OCI-M2 (cell line): ENCODE measurements at regions not wholly inside any gene's neighbourhood (a gene's known extent, or its start where the extent isn't known, plus 50 kb on each side); places are given as distances from the start of the nearest gene placed in this dataset.
"Not testable (repeated sequence)": the region's sequence is repeated elsewhere in the genome, so short reads cannot be mapped to it uniquely, and the experiment has no call there.

ENCODE experiments used
- DNase-seq: peaks from one replicate; lab custom pipeline; 2025; ENCODE audit not compliant: unreplicated experiment; lab: John Stamatoyannopoulos, UW

DNA sequence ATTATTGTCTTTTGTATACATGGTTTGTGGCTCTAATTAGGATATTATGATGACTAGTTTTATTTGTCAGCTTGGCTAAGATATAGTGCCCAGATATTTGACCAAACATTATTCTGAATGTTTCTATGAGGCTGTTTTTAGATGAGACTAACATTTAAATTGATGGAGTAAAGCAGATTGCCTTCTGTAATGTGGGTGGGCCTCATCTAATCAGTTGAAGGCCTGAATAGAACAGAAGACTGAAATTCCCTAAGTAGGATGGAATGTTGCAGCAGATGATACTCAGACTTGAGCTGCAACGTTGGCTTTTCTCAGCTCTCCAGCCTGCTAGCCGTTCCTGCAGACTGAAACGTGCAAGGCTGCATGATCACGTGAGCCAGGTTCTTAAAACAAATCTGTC is 546.5 kb downstream of the EDEM1 start:
- no peak for DNase-seq

DNA sequence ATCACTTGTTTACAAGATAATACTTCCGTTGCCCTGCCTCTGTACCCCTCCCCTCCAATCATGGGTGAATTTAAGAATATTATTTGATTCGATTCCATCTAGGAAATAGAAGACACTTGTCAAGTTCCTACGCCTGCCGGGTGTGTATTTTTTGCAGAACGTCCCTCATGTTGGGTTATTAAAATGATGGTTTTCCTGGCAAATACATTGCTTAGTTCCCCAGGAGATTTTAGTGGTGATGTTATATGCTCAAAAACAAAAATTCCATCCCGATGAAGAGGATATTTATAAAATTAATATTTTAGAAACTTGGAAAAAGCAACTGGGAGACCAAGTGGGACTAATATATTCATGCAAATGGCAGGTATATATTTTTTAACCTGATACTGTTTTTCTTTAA is 548.4 kb downstream of the EDEM1 start:
- DNase-seq: no peak

DNA sequence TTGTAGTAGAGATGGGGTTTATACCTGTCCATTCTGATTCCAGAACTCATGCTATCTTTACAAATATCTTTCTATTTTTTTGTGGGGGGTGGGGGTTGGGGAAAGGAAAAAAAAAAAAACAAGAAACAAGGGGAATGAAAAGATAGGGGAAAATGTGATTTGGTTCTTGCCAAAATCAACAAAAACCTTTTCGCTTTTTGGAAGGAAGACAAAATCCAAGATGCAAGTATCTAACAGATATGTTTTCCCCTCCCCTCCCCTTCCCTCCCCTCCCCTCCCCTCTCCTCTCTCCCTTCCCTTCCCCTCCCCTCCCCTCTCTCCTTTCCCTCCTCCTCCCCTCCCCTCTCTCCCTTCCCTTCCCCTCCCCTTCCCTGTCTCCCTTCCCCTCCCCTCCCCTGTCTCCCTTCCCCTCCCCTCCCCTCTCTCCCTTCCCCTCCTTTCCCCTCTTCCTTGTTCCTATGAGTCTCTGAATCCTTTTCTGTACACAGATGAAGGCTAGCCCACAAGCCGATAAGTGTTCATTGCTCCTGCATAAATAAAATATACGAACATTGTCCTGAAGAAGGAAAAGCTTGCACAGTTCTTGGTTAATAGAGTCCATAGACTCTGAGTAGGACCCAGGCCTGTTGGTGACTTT is 551.9 kb downstream of the EDEM1 start:
- no peak for DNase-seq

DNA sequence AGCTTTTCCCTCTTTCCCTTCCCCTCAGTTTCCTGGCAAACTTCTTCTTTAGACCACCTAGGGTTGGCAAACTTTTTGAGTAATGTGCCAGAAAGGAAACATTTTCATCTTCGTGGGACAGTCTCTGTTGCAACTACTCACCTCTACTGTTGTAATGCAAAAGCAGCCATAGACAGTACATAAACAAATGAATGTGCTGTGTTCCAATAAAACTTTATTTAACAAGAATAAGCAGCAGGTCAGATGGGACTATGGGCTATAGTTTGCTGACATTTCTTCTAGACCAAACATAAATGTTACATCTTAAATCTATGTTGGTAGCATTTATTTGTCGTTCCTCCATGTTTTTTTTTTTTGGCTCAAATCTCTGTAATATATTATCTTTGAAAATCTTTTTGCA is 552.4 kb downstream of the EDEM1 start:
- DNase-seq: no peak

DNA sequence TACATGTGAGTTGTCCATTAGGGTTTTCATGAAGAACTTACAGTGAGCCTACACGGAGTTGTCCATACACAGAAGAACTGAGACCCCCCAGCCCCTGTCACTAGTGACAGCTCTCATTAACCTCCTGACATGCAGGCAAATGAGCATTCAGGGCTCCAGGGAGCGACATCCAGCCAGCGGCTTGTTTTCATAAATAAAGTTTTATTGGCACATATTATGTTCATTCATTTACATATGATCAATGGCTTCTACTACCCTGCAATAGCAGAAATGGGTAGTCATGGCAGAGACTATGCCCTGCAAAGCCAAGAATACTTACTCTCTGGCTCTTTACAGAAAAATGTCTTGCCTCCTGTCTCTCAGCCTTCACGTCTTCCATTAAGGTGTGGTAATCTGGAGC is 553.5 kb downstream of the EDEM1 start:
- no peak for DNase-seq

DNA sequence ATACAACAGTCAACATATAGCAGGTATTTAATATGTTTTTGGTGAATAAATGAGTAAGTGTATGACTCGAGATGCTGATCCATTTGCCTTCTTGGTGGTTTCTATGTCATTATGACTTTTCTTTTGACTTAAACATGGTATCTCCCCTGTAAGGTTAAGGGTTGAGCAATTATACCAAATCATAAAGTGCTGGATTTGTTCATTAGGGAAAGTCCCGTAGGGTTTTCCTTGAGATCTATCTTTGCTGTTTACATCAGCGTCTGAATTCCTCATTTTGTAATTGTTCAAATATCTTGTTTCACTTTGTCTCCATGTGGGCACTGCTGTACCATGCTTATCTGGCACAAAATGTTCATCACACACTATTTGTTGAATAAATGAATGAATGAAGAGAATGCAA is 562.6 kb downstream of the EDEM1 start:
- no peak for DNase-seq

DNA sequence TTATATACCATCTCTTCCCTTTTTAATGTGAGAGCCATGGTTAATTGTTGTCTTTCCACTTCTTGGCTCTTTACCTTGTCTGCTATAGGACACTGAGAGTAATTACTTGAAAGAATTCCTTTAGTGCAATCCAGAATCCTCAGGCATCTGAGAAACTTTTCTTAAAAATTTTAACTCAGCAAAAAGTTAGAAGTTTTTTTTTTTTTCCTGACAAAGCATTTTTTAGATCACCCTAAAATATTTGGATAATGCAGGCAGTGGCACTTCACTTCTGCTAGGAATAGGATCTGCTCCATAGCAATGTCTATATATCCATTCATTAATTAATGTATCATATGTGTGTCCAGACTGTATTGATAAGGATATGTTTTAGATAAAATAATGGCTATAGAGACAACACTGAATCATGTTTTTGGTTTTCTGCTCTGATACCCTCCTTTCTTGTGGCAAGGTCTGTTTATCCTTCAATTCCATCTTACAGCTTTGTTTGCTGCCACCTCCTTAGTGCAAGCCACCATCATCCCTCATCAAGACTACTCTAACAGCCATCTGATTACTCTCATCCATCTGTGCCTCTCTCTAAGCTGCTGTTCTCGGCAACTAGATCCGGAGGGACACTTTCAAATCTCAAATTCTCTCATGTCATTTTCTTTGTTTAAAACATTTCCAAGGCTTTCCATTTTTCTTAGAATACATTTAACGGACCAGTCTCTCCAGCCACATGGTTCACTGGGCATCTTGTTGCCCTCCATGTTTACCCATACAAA is 563.5 kb downstream of the EDEM1 start:
- DNase-seq: no peak

DNA sequence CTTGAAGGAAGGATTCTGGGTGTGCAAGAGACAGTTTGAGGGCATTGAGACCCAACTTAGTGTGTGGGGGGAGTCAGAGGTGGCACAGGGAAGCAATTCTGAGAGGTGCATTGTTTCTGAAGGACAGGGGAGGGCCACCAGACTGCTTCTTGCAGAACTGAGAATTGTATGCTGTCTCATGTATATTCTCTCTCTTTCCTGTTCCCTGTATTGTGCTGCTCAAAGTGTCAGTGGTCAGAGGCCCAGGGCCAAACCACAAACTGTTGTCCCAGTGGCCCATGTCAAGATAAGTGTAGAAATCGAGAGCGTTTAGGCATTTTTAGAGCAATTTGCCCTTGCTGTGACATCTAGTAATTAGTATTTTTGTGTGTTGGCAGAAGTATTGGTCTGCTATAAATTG is 567.1 kb downstream of the EDEM1 start:
- no peak for DNase-seq

DNA sequence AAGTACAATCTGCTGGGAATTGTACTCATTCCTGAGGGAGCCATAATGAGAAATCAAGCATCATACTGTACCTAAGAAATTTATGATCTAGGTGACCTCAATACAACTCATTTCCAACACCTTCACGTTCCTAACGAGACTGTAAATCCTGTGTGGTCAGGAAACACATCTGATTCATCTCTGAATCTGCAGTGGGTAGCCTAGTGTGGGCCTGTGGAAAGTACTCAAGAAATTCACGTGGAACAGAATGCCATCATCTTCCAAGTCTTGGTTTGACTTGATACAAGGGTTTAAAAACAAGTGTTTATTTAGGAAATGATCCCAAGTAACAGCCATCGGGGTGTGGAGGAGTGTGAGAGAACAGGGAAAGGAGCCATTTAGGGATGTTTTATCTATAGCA is 568.9 kb downstream of the EDEM1 start:
- DNase-seq: no peak

DNA sequence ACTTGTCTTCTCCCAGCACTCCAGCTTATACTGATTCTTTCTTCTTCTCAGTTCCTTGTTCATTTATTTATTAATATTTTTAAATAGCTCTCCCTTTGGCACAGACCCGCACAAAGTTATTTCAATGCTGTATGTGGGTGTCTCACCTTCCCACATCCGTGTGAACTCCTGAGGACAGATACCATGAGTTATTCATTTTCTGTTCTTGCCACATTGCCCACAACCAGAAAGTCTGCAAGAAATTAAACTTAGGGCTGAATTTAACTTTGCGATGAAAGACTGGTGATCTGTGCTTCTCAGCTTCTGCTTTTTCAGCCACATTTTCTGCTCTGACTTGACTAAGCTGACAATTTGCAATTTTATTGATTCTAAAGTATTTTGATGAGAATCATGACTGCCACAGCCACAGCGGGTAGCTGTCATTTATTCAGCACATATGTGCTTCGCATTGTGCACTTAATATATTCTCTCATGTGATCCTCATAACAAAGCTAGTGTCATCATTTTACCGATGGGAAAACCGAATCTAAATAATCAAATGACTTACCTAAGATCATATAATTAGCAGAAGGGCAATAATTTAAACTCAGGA is 569.8 kb downstream of the EDEM1 start:
- no peak for DNase-seq

DNA sequence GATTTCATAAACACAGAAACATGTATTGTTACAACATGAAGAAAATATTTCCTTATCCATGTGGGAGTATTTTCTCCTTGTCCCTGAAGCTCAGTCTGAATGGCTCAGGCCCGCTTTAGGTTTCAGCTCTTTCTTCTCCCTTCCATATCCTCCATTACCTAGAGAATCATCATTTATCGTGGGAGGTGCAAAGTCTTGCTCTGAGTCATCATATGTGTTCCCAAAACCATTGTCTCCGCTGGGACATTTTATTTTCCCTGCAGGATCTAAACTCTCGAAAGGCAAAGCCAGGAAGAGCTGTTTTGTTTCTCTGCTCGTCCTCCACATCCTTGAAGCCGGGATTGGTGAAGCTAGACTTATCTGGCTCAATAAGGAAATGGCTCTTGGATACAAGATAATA is 571.2 kb downstream of the EDEM1 start:
- no peak for DNase-seq

DNA sequence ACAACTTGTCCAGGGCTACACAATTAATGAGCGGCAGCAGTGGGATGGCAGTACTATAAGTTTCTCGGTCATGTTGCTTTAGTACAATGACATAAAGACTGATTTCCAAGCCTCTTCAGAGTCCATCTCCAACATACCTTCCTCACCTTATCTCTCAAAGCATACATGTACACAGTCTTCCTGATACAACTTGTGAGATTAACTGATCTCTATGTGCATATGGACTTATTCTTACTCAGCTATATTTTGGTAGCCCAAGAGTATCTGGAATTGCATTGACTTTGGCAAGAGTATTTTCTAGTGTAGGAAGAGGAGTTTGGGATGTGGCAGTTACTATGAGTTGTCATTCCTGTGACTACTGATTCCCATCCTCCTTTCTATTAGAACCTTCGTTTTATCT is 575.0 kb downstream of the EDEM1 start:
- no peak for DNase-seq

DNA sequence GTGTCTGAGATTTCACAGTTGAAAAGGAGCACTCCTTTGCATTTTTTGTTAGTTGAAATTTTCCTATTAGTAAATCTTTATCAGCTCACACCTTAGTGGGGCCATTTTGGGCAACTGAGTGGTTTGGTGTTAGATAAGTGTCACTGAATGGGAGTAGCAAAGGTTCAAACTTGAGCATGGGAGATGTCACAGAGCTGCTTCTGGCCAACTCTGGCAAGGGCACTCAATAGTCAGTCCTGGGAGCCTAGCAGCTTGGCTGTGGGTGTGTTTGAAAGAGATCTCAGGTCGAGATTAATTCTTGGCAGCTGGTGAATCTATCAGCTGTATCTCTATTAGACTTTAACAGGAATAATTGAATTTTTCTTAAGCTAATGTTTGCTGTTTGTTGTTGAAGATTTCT is 579.3 kb downstream of the EDEM1 start:
- no peak for DNase-seq

DNA sequence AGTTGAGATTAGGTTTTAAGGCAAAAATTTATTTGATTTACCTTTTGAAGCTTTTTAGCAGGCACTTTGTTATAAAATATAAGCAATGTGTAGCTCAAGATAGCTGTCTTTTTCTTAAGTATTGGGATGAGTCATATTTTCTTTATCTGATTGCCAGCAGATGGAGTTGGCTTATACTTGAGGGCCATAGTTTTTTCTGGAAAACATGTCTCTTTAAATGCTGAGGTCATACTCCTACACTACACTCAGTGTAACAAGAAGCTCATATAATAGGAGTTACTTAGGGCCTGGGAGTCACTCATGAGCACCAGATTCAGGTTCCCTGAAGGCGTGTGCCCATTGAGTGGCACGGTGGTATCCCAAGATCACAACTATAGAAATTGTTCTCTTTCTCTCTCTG is 579.8 kb downstream of the EDEM1 start:
- no peak for DNase-seq

DNA sequence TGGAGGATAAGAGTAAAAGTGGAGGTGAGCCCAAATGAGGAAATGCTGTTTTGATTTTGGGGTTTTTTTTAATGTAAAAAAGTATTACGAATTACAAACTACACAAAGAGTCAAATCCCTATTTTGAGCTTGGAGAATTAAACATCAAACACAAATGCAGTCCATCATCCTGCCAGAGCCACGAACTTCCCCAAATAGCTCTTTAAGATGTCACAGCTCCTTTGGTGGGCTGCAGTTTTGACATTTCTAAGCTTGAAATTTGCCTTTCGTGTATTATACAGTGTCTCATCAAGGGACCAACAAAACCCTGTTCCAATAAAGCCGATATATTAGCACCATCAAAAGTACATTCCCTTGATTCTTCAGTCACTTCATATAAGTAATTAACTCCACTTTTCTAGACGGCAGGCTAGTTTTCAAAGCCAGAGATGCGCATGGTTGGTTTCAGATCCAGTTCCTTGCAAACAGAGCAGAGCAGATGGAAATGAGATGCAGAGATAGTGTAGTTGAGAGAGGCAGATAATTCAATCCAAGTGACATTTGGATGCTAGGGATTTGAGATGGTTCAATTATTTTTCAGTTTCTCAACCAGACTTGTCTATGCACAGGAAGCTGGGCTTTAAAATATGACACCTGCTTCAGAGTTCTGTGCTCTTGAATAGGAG is 580.9 kb downstream of the EDEM1 start:
- no peak for DNase-seq

DNA sequence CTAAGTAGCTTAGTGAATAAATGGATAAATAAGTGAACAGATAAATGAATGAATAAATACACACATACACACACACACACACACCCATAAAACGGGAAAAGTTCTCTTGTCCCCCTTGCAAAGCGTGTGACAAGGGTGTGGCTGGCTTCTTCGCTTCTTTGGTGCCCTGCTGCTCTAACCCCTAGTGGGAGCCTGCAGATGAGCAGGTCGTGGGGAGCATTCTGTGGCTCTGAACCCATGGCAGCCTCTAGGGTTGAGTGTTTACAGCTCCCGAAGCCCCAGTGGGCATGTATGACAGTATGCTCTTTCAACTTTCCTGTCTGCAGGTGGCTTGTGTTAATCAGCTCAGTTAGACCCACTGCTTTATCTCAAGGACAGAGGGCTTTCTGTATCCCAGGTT is 582.3 kb downstream of the EDEM1 start:
- DNase-seq: no peak

DNA sequence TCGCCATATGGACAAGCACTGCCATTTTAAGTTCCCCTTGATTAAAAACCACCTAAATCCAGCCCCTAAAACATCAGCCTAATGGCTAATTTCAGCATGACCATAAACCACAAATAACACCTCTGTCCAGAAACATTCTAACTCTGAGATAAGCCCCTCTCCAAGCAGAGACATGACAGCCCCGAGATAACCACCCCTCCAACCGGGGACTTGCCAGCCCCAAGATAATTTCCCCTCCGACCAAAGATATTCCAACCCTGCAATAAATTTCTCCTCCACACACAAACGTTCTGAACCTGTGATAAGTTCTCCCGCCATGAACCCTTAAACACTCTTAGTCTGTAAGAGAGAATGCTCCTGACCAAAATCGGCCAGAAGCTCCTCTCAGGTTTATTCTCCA is 586.8 kb downstream of the EDEM1 start:
- DNase-seq: no peak

DNA sequence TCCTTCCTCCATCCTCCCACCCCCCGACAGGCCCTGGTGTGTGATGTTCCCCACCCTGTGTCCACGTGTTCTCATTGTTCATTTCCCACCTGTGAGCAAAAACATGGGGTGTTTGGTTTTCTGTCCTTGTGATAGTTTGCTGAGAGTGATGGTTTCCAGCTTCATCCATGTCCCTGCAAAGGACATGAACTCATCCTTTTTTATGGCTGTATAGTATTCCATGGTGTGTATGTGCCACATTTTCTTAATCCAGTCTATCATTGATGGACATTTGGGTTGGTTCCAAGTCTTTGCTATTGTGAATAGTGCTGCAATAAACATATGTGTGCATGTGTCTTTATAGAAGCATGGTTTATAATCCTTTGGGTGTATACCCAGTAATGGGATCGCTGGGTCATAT is 587.6 kb downstream of the EDEM1 start:
- DNase-seq: not testable (repeated sequence)

DNA sequence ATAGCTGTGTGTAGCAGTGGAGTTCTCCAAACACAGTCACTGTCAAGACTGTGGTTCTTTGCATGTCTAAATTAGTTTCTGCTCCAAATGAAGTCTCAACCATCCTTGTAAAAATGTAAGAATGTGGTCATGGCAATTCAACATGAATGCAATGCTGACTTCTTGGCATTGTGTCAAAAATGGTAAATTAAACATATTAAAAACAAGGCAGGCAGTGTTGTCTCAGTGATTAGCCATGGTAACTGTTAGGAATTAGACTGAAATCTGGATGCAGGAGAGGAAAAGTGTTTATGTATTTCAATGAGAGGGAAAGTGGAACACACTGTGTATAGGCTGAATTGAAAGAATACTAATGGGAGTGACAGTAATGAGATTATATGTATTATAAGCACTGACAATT is 597.2 kb downstream of the EDEM1 start:
- no peak for DNase-seq

DNA sequence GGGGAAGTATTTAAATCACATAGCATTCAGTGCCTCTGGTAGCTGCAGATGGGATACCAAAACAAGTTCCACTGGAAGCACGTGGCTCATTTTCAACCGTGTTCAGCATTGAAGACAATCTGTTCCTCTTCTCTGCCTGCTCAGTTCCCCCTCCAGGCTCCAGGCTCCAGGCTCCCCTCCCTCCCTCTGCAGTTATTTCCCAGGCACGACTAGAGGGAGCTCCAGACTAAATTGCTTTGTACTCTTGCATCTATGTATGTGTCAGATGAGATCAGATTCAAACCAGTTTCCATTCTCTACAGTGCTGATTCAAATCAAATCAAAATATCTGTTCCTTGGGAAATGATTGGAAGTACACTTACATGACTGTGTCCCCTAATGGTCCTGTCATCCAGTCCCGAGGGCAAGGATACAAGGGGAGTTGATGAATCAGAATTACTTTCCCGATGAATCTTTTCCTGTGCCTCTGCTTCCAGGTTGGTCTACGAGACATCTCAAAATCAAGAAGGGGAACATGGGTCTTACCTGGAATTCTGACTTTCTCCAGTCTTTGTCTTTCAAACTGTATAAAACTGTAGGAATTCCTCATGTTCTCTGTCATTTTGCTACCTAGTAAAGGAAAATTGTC is 600.5 kb downstream of the EDEM1 start:
- no peak for DNase-seq

DNA sequence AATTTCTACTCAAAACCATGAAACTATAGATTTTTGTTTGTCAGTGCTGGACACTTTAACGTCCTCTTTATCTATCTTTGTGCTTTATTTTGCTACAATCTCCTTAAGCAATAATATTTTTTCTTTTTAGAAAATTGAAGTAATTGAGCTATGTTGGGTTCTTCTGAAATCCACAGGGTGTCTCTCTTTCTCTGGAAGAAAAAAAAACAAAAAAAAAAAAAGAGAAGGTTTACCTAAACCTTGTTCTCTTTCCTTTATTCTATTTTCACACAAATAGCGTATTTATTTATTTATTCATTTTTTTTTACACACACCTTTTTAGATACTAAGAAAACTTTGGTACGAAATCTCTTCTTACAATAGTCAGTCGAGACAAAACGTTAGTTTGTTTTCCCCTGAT is 601.0 kb downstream of the EDEM1 start:
- DNase-seq: no peak

DNA sequence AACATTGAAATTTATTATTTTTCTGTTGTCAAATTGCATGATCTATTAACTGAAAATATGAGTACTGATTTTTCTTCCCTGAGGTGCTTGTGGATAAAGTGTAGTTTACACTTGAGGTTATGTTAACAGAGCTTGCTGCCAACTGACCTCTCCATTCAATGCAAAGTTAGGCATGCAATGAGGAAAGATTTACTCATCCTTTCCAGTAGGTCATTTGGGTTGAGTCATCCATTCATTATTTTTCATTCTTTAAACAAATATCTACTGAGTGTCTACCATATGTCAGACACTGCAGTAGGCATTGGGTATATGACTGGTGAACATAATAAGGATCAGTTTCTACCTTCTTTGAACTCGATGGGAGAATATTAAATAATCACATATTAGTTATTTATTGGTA is 604.1 kb downstream of the EDEM1 start:
- no peak for DNase-seq
